NCI-H345 (cell line): ENCODE measurements at regions not wholly inside any gene's neighbourhood (a gene's known extent, or its start where the extent isn't known, plus 50 kb on each side); places are given as distances from the start of the nearest gene placed in this dataset.

Experiments used
- DNase-seq: peaks from one replicate; lab custom pipeline; 2025; lab: John Stamatoyannopoulos, UW

GRCh38 chr10:33812586-33812985, 478.1 kb upstream of the NRP1 start:
- no peak for DNase-seq

GRCh38 chr10:33810986-33811385, 476.5 kb upstream of the NRP1 start:
- DNase-seq: no peak

GRCh38 chr10:33809732-33810131, 475.3 kb upstream of the NRP1 start:
- DNase-seq: no peak

- DNase-seq: no peak
These were observed 474.0 kb upstream of the NRP1 start for GRCh38 chr10:33808475-33808874.

GRCh38 chr10:33807531-33808359, 473.3 kb upstream of the NRP1 start:
- DNase-seq: no peak

- DNase-seq: no peak
These were observed 471.4 kb upstream of the NRP1 start for GRCh38 chr10:33805831-33806230.

- DNase-seq: no peak
These were observed 470.1 kb upstream of the NRP1 start for GRCh38 chr10:33804584-33804983.

GRCh38 chr10:33803248-33803647, 468.8 kb upstream of the NRP1 start:
- no peak for DNase-seq

- no peak for DNase-seq
These were observed 468.1 kb upstream of the NRP1 start for GRCh38 chr10:33802566-33802965.

GRCh38 chr10:33801705-33802104, 467.2 kb upstream of the NRP1 start:
- DNase-seq: no peak

- no peak for DNase-seq
These were observed 466.5 kb upstream of the NRP1 start for GRCh38 chr10:33800986-33801385.

GRCh38 chr10:33800545-33800944, 466.1 kb upstream of the NRP1 start:
- DNase-seq: no peak

- DNase-seq: no peak
These were observed 465.5 kb upstream of the NRP1 start for GRCh38 chr10:33799944-33800323.

GRCh38 chr10:33799281-33799943, 464.9 kb upstream of the NRP1 start:
- no peak for DNase-seq

- DNase-seq: no peak
These were observed 464.3 kb upstream of the NRP1 start for GRCh38 chr10:33798754-33799153.

- no peak for DNase-seq
These were observed 462.2 kb upstream of the NRP1 start for GRCh38 chr10:33796680-33797079.

- no peak for DNase-seq
These were observed 461.1 kb upstream of the NRP1 start for GRCh38 chr10:33795529-33795928.

GRCh38 chr10:33794460-33794859, 460.0 kb upstream of the NRP1 start:
- no peak for DNase-seq

GRCh38 chr10:33793793-33794192, 459.3 kb upstream of the NRP1 start:
- DNase-seq: no peak

- DNase-seq: no peak
These were observed 456.8 kb upstream of the NRP1 start for GRCh38 chr10:33791272-33791660.

GRCh38 chr10:33790521-33791271, 456.2 kb upstream of the NRP1 start:
- no peak for DNase-seq

- DNase-seq: no peak
These were observed 449.1 kb upstream of the NRP1 start for GRCh38 chr10:33783557-33783956.

- DNase-seq: no peak
These were observed 448.6 kb upstream of the NRP1 start for GRCh38 chr10:33783078-33783477.
